ENCODE measurements at regions not wholly inside any gene's neighbourhood (a gene's known extent, or its start where the extent isn't known, plus 50 kb on each side); places are given as distances from the start of the nearest gene placed in this dataset.

DNA sequence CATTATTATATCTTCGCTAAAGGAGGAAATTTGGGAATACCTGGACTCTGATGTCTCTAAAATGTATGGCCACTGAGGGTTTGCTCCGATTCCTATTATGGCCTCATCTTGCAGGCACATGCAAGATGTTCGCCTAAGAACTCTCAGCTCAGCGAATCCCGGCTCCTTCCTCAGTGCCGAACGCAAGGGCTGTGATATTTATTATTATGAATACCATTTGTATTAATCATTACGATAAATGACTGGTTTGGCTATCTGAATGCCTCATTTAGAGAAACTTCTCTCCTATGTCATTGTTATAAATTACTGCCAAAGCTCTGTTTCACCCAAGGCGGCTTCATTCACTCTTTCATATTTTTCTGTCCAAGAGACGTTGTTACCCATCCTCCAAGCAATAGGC is 369.7 kb upstream of the TSHZ3 start:
- no peak for DNase-seq

GRCh38 chr19:31723101-31723500 is 373.9 kb upstream of the TSHZ3 start:
- no peak for DNase-seq

DNA sequence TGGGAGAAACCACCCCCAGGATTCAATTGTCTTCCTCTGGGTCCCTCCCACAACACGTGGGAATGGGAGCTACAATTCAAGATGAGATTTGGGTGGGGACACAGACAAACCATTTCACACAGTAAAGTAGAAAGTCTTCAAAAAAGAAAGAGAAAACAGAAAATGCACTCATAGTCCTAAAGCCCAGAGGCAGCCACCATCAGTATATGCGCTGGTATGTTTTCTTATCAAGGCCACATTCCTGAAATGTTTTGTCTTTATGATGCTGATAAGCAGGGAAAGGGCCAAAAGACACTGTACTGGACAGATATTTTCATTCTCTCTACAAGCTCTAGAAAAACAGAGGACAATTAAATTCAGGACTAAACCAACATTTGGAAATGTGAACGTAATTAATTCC is 375.8 kb upstream of the TSHZ3 start:
- no peak for DNase-seq

DNA sequence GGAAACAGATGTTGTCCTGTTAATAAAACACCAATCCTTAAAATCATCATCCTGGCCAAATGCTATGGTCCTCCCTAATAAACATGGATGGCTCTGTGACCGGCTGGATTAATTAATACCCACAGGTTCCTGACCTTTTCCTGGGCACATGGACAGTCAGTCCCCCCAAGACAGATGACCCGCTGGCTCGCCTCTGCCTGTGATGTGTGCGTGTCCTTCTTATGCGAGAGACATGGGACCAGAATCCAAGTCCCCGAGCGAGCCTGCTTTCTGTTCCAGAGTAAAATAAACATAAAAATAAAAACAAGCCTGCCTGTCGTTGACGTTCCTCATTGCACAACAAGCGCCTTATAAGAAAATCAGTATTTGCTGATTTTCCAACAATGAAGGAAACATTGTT is 378.3 kb upstream of the TSHZ3 start:
- DNase-seq = no peak

- DNase-seq = no peak
Observed at GRCh38 chr19:31730270-31730669, 381.0 kb upstream of the TSHZ3 start.

DNA sequence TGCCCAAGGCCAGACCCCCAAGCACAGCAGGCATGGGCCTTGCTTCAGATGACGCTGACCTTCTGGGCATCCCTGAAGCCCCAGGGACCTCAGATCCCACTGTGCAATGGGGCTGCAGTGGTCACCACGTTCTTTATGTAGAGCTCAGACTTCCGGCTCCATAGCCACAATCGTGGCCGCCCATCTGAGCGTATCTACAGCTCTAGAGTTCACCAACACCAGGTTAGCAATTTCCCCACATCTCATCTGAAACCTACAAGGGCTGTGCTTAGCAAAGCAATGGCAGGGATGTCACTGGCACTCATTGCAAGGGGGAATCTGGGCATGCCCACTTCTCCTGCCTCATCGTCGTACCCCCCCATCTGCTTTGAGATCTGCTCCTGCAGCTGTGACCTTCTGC is 384.4 kb upstream of the TSHZ3 start:
- DNase-seq = no peak

GRCh38 chr19:31742249-31742648 is 393.0 kb upstream of the TSHZ3 start:
- DNase-seq = no peak

DNA sequence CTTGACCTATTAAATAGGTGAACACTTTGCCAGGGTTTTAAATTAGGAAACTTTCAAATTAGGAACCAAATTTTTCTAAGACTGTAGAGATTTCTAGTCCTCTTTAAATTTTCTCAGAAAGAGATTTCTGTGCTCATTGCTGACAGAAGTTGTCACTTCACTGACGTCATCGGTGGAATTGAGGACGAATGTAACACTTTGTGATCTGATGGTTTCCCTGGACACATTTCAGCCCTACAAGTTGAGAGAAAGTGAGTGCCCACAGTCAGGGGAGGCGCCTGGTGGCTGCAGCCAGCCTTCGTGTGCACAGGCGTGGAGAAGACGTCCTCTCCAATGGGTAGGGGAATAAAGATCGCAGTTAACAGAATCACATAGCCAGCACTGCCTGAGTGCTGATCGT is 396.5 kb upstream of the TSHZ3 start:
- no peak for DNase-seq

DNA sequence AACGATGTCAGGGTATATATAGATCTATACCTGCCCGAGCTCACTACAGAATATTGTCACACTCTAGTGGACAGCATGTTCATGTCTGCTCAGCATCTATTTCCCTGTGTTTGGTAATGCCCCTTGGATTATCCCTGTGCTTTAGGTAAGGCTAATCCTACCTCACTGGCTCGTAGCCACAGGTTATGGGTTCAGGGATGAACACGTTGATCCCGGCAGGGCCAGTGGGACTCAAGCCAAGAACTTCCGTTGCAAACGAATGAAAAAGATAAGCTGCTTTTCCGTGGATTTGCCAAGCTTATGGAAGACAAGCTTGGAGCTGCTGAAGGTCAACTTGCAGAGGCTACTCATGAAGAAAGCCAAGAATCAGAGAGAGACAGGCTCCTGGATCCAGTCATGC is 400.0 kb upstream of the TSHZ3 start:
- no peak for DNase-seq

GRCh38 chr19:31759359-31759758 is 410.1 kb upstream of the TSHZ3 start:
- no peak for DNase-seq

GRCh38 chr19:31761281-31761913 is 412.2 kb upstream of the TSHZ3 start:
- DNase-seq = no peak

- no peak for DNase-seq
Observed at GRCh38 chr19:31770223-31770622, 421.0 kb upstream of the TSHZ3 start.

DNA sequence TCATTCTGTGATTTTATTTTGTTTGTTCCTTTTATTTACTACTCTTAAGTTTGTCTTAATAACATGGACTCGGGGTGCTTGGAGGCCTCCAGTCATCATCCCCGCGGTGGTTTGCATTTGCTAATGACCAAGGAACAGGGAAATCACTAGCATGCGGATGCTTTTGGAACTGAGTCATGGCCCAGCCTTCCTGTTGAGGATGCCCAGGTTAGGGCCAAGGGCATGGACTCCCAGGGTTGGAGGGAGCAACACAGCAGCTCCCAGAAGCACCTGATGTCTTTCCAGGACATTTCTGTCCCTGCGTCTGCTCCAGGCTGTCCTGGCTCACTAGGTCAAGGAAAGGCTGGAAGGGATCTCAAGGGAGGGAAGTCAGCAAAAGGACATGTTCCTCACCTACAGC is 423.7 kb upstream of the TSHZ3 start:
- DNase-seq = no peak

DNA sequence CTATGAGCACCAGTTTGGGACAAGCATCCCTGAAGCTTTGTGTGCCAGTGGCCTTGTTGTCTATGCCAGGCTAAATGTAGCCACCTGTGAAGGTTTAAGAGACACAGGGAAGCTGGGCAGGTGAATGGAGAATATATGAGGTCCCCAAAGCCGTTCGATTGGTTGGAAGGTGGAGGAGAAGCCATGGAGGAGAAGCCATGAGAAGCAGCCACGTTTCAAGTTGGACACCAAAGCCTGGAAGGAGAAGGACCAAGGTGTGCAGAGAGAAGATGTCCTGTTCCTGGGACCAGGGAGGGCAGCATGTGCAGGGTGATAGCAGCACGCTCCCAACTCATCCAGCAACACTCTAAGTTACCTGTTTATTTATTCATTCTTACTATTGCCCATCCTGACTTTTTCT is 432.3 kb upstream of the TSHZ3 start:
- no peak for DNase-seq

DNA sequence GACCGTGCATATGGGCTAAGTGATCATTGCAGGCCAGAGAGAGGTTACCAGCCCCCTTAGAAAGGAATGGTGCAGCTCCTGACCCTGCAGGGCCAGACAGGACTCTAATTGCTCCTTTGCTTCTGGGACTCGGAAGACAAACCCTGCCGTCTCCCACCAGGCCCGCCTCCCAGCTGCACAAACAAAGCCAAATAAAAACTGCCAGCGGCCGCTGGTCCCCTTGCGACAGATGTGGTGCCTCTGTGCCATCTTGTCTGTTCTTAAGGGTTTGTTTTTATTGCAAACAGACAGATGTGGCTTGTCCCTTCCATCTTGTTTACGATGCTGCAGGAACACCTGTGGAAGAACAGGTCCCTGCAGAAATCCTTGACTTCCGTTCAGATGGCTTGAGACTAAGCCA is 434.4 kb upstream of the TSHZ3 start:
- DNase-seq = no peak

- no peak for DNase-seq
Observed at GRCh38 chr19:31784671-31785101, 435.4 kb upstream of the TSHZ3 start.

DNA sequence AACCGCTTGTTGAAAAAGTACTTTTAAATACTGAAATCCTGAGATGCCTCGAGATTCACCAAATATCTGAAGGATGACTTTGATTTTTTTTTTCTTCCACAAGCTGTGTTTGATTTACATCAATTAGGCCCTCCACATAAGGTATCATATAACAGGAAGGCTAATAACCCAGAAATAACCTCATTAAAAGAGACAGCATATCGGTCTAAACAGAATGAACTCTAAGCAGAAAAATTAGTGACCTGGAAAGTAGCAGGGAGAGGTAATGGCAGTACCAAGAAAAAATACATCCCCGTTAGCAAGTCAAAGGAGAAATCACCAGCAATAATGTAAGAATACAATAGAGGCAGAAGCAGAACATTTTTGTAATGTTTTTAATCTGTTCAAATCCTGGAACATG is 452.4 kb upstream of the TSHZ3 start:
- DNase-seq = no peak

- no peak for DNase-seq
Observed at GRCh38 chr19:31803835-31804446, 454.7 kb upstream of the TSHZ3 start.

- DNase-seq = no peak
Observed at GRCh38 chr19:31804668-31805067, 455.4 kb upstream of the TSHZ3 start.

GRCh38 chr19:31810536-31811109 is 461.4 kb upstream of the TSHZ3 start:
- no peak for DNase-seq

- DNase-seq = no peak
Observed at GRCh38 chr19:31817971-31818797, 468.9 kb upstream of the TSHZ3 start.

DNA sequence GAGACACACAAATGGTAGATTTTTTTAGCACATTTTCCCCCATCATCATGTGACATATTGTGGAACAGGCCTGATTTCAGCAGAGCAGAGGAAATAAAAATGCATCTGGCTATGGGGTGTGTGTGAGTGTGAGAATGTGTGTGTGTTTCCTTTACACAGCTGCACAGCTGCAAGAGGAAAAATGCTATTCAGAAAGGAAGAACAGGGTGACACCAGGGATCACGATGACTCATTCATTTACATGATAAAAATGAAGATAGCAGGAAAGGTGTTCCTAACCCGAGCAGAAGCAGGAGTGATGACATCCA is 469.5 kb upstream of the TSHZ3 start:
- no peak for DNase-seq

DNA sequence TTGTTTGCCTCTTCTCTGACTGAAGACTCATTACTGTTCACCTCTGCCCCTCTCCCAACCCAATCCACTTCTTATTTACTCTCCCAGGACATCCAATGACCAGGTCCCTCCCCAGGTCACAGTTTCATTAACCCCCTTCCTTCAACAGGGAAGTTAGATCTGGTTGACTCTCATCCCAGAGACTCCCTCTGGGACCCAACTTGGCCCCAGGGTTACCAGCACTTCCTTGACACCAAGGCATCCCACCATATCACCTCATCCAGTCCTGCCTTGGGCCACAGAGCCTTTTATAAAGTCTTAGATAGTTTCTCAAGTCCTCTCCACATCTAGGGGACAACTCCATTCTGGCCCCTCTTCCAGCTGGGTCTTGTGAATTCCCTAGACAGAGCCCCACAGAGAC is 470.6 kb upstream of the TSHZ3 start:
- DNase-seq = no peak

DNA sequence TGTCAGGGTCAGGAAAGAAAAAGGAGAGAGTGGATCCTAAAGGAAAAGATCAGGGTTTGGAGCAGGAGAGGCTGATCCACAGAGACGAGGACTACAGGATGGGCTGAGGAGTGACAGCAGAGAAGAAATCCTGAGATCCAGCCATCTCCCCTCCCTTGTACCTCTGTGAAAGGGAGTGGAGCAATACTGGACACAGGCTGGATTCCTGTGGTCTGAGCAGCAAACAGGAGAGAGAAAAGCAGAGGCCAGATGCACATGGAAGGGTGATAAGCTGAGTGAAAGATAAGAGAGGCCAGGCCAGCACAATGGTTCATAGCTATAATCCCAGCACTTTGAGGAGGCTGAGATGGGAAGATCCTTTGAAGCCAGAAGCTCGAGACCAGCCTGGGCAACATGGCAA is 472.1 kb upstream of the TSHZ3 start:
- DNase-seq = no peak
